ENCODE measurements at regions not wholly inside any gene's neighbourhood (a gene's known extent, or its start where the extent isn't known, plus 50 kb on each side); places are given as distances from the start of the nearest gene placed in this dataset.
"Not testable (repeated sequence)": the region's sequence is repeated elsewhere in the genome, so short reads cannot be mapped to it uniquely, and the experiment has no call there.

GRCh38 chr3:153356908-153357307 is 194.9 kb downstream of the RAP2B start:
- no peaks in the 10 kb centered on the region for H3K36me3 Mint-ChIP-seq
- no peaks in the 10 kb centered on the region for H3K27me3 Mint-ChIP-seq
- no peaks in the 10 kb centered on the region for H3K9me3 Mint-ChIP-seq
- DNase-seq, result no peak
- H3K4me1 Mint-ChIP-seq, result no peaks in the 10 kb centered on the region
- H3K27ac Mint-ChIP-seq, result no peak overlapping the region
- H3K4me3 Mint-ChIP-seq, result no peak overlapping the region

- H3K4me3 Mint-ChIP-seq, result no peak overlapping the region
- no peaks in the 10 kb centered on the region for H3K36me3 Mint-ChIP-seq
- no peak overlapping the region for H3K27ac Mint-ChIP-seq
- no peaks in the 10 kb centered on the region for H3K9me3 Mint-ChIP-seq
- H3K4me1 Mint-ChIP-seq, result no peaks in the 10 kb centered on the region
- DNase-seq, result no peak
- H3K27me3 Mint-ChIP-seq, result no peaks in the 10 kb centered on the region
These were observed 195.4 kb downstream of the RAP2B start for GRCh38 chr3:153357436-153357835.

- no peak for DNase-seq
- H3K36me3 Mint-ChIP-seq, result peaks cover 6% of the 10 kb centered on the region
- peaks cover 9% of the 10 kb centered on the region for H3K9me3 Mint-ChIP-seq
- H3K4me1 Mint-ChIP-seq, result peaks cover 4% of the 10 kb centered on the region
- H3K4me3 Mint-ChIP-seq, result no peak overlapping the region
- no peak overlapping the region for H3K27ac Mint-ChIP-seq
- H3K27me3 Mint-ChIP-seq, result no peaks in the 10 kb centered on the region
These were observed 207.7 kb downstream of the RAP2B start for GRCh38 chr3:153369561-153370374.

- no peak overlapping the region for H3K4me3 Mint-ChIP-seq
- H3K36me3 Mint-ChIP-seq, result peaks cover 2% of the 10 kb centered on the region
- peaks cover 3% of the 10 kb centered on the region for H3K9me3 Mint-ChIP-seq
- DNase-seq, result no peak
- no peak overlapping the region for H3K27ac Mint-ChIP-seq
- H3K4me1 Mint-ChIP-seq, result peaks cover 4% of the 10 kb centered on the region
- H3K27me3 Mint-ChIP-seq, result no peaks in the 10 kb centered on the region
These were observed 208.7 kb downstream of the RAP2B start for GRCh38 chr3:153370680-153371079.

GRCh38 chr3:153372326-153372725 is 210.3 kb downstream of the RAP2B start:
- Mint-ChIP-seq H3K36me3 (no peaks in the 10 kb centered on the region), H3K27me3 (no peaks in the 10 kb centered on the region), H3K9me3 (no peaks in the 10 kb centered on the region), H3K27ac (no peak overlapping the region), H3K4me1 (peaks cover 4% of the 10 kb centered on the region), H3K4me3 (no peak overlapping the region)
- no peak for DNase-seq

GRCh38 chr3:153373606-153374005 is 211.6 kb downstream of the RAP2B start:
- H3K4me3 Mint-ChIP-seq, result no peak overlapping the region
- peaks cover 4% of the 10 kb centered on the region for H3K4me1 Mint-ChIP-seq
- no peaks in the 10 kb centered on the region for H3K36me3 Mint-ChIP-seq
- no peaks in the 10 kb centered on the region for H3K9me3 Mint-ChIP-seq
- H3K27me3 Mint-ChIP-seq, result no peaks in the 10 kb centered on the region
- no peak for DNase-seq
- no peak overlapping the region for H3K27ac Mint-ChIP-seq

GRCh38 chr3:153378366-153378765 is 216.3 kb downstream of the RAP2B start:
- not testable (repeated sequence) for H3K27me3 Mint-ChIP-seq, H3K9me3 Mint-ChIP-seq, H3K27ac Mint-ChIP-seq, H3K36me3 Mint-ChIP-seq, H3K4me1 Mint-ChIP-seq, H3K4me3 Mint-ChIP-seq, DNase-seq

- Mint-ChIP-seq H3K36me3 (no peaks in the 10 kb centered on the region), H3K27me3 (no peaks in the 10 kb centered on the region), H3K4me1 (no peaks in the 10 kb centered on the region), H3K4me3 (no peak overlapping the region), H3K27ac (no peak overlapping the region), H3K9me3 (no peaks in the 10 kb centered on the region)
- no peak for DNase-seq
These were observed 217.5 kb downstream of the RAP2B start for GRCh38 chr3:153379516-153379915.

- no peak overlapping the region for H3K4me3 Mint-ChIP-seq
- peaks cover 5% of the 10 kb centered on the region for H3K4me1 Mint-ChIP-seq
- H3K27ac Mint-ChIP-seq, result no peak overlapping the region
- DNase-seq, result no peak
- no peaks in the 10 kb centered on the region for H3K27me3 Mint-ChIP-seq
- no peaks in the 10 kb centered on the region for H3K36me3 Mint-ChIP-seq
- H3K9me3 Mint-ChIP-seq, result no peaks in the 10 kb centered on the region
These were observed 223.3 kb downstream of the RAP2B start for GRCh38 chr3:153385343-153385742.

- Mint-ChIP-seq H3K36me3 (peaks cover 14% of the 10 kb centered on the region), H3K9me3 (peaks cover 28% of the 10 kb centered on the region), H3K27ac (no peak overlapping the region), H3K4me3 (no peak overlapping the region), H3K27me3 (no peaks in the 10 kb centered on the region), H3K4me1 (no peaks in the 10 kb centered on the region)
- no peak for DNase-seq
These were observed 230.3 kb downstream of the RAP2B start for GRCh38 chr3:153392363-153392762.

- H3K36me3 Mint-ChIP-seq, result peaks cover 14% of the 10 kb centered on the region
- no peak for DNase-seq
- H3K4me1 Mint-ChIP-seq, result peaks cover 2% of the 10 kb centered on the region
- no peaks in the 10 kb centered on the region for H3K27me3 Mint-ChIP-seq
- no peak overlapping the region for H3K27ac Mint-ChIP-seq
- peaks cover 28% of the 10 kb centered on the region for H3K9me3 Mint-ChIP-seq
- H3K4me3 Mint-ChIP-seq, result no peak overlapping the region
These were observed 232.0 kb downstream of the RAP2B start for GRCh38 chr3:153394017-153394416.

- Mint-ChIP-seq H3K4me1 (peaks cover 16% of the 10 kb centered on the region), H3K36me3 (peaks cover 15% of the 10 kb centered on the region), H3K4me3 (no peak overlapping the region), H3K27me3 (no peaks in the 10 kb centered on the region), H3K9me3 (peaks cover 26% of the 10 kb centered on the region), H3K27ac (no peak overlapping the region)
- no peak for DNase-seq
These were observed 234.6 kb downstream of the RAP2B start for GRCh38 chr3:153396581-153396980.

- Mint-ChIP-seq H3K36me3 (peaks cover 12% of the 10 kb centered on the region), H3K9me3 (peaks cover 19% of the 10 kb centered on the region), H3K4me1 (peaks cover 16% of the 10 kb centered on the region), H3K27me3 (no peaks in the 10 kb centered on the region), H3K4me3 (no peak overlapping the region), H3K27ac (no peak overlapping the region)
- DNase-seq, result no peak
These were observed 235.8 kb downstream of the RAP2B start for GRCh38 chr3:153397794-153398193.

- H3K4me3 Mint-ChIP-seq, result no peak overlapping the region
- DNase-seq, result no peak
- peaks cover 3% of the 10 kb centered on the region for H3K9me3 Mint-ChIP-seq
- peak overlapping the region; percentile 12 for H3K27ac Mint-ChIP-seq
- no peaks in the 10 kb centered on the region for H3K27me3 Mint-ChIP-seq
- H3K4me1 Mint-ChIP-seq, result peaks cover 16% of the 10 kb centered on the region
- H3K36me3 Mint-ChIP-seq, result peaks cover 4% of the 10 kb centered on the region
These were observed 237.6 kb downstream of the RAP2B start for GRCh38 chr3:153399636-153400035.

- H3K4me1 Mint-ChIP-seq, result peaks cover 16% of the 10 kb centered on the region
These were observed 238.6 kb downstream of the RAP2B start for GRCh38 chr3:153400641-153401040.

GRCh38 chr3:153404157-153404556 is 242.1 kb downstream of the RAP2B start:
- Mint-ChIP-seq H3K9me3 (no peaks in the 10 kb centered on the region), H3K4me3 (no peak overlapping the region), H3K4me1 (peaks cover 13% of the 10 kb centered on the region), H3K27ac (no peak overlapping the region), H3K27me3 (no peaks in the 10 kb centered on the region), H3K36me3 (peaks cover 1% of the 10 kb centered on the region)
- no peak for DNase-seq

More at GRCh38 chr3:153400641-153401040, 238.6 kb downstream of the RAP2B start:
- DNase-seq, result no peak
- H3K36me3 Mint-ChIP-seq, result peaks cover 3% of the 10 kb centered on the region
- no peak overlapping the region for H3K27ac Mint-ChIP-seq
- H3K4me3 Mint-ChIP-seq, result no peak overlapping the region
- H3K27me3 Mint-ChIP-seq, result no peaks in the 10 kb centered on the region
- no peaks in the 10 kb centered on the region for H3K9me3 Mint-ChIP-seq
